ENCODE measurements at regions not wholly inside any gene's neighbourhood (a gene's known extent, or its start where the extent isn't known, plus 50 kb on each side); places are given as distances from the start of the nearest gene placed in this dataset.
A peak's percentile ranks its signal among the peaks of the same experiment; 100 is the strongest.

- intact Hi-C loops (cut with DNase I), result loop anchor here (2.0 to 10.0 kb wide), 2 partner anchors 26 to 1826 kb away; no protein-coding TSS in a partner anchor
- Histone ChIP-seq H3K9me3 (no peaks in the 10 kb centered on the region), H3K4me1 (peaks cover 50 to 68% of the 10 kb centered on the region in 2 donors), H3K27me3 (no peaks in the 10 kb centered on the region), H3K4me3 (no peak overlapping the region), H3K27ac (peak overlapping the region; percentile 89), H3K36me3 (no peaks in the 10 kb centered on the region)
- no peak for TF ChIP-seq CTCF (IDR thresholded peaks at IDR 0.05)
- peak in 1 of 2 donors; percentile 84 for DNase-seq (ENCODE audit: low spot score in 2 of 2)
Observed at GRCh38 chr2:46850742-46851141, 64.9 kb downstream of the MCFD2 start.

GRCh38 chr2:46849721-46850556 lies 65.7 kb downstream of the MCFD2 start:
- H3K27ac ChIP-seq, result peak overlapping the region; percentile 89
- H3K36me3 ChIP-seq, result no peaks in the 10 kb centered on the region
- no peak for TF ChIP-seq CTCF (IDR thresholded peaks at IDR 0.05)
- DNase-seq (ENCODE audit: low spot score in 2 of 2), result peak in 1 of 2 donors; percentile 70
- peaks cover 53 to 67% of the 10 kb centered on the region in 2 donors for H3K4me1 ChIP-seq
- intact Hi-C loops (cut with DNase I), result loop anchor here (2.0 to 10.0 kb wide), 2 partner anchors 27 to 1825 kb away; no protein-coding TSS in a partner anchor
- no peak overlapping the region for H3K4me3 ChIP-seq
- no peaks in the 10 kb centered on the region for H3K9me3 ChIP-seq
- no peaks in the 10 kb centered on the region for H3K27me3 ChIP-seq

DNA sequence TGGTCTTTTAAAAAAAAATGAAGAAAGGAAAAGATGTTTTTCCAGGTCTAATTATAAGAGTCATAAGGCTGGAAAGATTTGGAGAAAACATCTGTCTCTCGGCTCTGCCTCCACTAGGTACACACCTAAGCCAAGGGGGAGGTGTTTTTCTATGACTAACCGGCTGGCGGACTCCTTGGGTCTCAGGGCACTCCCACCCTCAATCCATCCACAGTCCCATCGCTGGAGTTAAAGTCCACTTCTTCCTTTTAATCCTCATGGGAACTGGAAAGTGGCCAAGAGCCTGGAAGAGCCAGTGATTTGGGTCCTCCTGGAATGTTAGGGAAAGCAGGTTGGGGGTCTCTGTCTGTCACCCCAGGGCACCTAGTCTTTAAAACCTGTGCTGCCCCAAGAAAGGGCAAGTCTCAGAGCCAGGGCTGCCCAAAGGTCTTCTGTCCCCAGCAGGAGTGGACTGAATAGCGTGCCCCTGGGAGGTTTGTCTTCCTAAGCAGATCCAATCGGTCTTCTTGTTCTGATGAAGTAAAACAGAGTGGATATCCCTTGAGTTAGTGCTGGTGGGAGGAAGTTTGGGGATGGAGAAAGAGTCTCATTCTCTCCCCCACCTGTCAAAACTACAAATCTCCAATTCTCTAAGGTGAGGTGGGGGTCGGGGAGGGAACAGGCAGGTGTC lies 66.4 kb downstream of the MCFD2 start:
- no peaks in the 10 kb centered on the region for H3K27me3 ChIP-seq
- H3K27ac ChIP-seq, result peak overlapping the region; percentile 89
- no peaks in the 10 kb centered on the region for H3K9me3 ChIP-seq
- no peaks in the 10 kb centered on the region for H3K36me3 ChIP-seq
- no peak for TF ChIP-seq CTCF (IDR thresholded peaks at IDR 0.05)
- H3K4me3 ChIP-seq, result no peak overlapping the region
- intact Hi-C loops (cut with DNase I), result no loop called here
- DNase-seq (ENCODE audit: low spot score in 2 of 2), result no peak
- H3K4me1 ChIP-seq, result peaks cover 46 to 59% of the 10 kb centered on the region in 2 donors

DNA sequence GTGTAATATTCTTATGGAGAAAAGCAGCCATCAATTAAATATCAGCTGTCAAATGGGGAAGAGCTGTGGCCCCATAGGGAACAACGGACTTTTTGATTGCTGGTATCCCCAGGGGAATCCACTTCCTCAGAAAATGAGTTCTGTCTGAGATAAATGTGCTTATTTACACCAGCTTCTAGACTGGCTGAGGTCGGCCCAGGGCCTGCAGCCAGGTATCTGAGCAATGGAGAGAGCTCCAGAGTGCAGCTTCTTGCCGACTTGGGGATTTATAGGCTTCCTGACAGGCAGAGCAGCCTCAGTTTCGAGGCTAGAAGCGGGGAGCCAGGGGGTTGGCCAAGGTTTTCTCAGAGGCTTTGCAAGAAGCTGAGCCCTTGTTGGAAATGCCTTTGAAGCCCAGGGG lies 67.2 kb downstream of the MCFD2 start:
- Histone ChIP-seq H3K4me1 (peaks cover 46 to 56% of the 10 kb centered on the region in 2 donors), H3K27ac (peak overlapping the region; percentile 89), H3K36me3 (no peaks in the 10 kb centered on the region), H3K4me3 (no peak overlapping the region), H3K27me3 (no peaks in the 10 kb centered on the region), H3K9me3 (no peaks in the 10 kb centered on the region)
- DNase-seq (ENCODE audit: low spot score in 2 of 2), result no peak
- intact Hi-C loops (cut with DNase I), result no loop called here
- no peak for TF ChIP-seq CTCF (IDR thresholded peaks at IDR 0.05)

DNA sequence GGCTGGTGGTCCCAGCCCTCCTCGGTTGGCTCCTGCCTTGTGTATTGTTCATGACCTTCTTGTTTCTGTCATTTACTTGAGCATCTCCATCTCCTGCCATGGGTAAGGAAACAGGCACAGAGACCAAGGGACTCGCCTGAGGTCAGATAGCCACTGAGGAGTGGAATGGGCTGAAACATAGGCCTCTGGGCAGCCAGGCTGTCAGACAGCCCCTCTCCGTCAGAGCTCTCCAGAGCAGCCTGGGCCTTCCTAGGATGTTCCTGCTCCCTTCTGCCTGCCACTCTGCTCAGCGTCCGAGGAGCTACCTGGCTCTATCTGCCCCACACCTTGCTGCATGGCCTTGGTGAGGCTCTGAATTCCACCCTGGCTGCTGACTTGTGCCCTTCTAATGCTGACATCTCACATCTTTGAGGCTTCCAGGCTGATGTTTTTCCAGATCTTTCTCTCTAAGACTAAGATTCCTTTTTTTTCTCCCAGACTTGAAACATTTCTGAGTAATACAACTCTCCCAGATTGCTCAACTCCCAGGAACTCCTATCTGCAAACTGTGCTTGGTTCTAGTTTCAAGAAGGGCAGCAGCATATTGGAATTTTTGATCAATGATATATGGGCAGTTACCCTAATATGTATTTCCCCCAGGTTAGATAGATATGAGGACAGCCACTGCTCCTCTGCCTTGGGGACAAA lies 67.7 kb downstream of the MCFD2 start:
- TF ChIP-seq CTCF (IDR thresholded peaks at IDR 0.05), result no peak
- peak overlapping the region in 1 of 2 donors; percentile 5 for H3K4me3 ChIP-seq
- intact Hi-C loops (cut with DNase I), result loop anchor here (2.0 kb wide), 2 partner anchors 29 to 43 kb away; no protein-coding TSS in a partner anchor

More for the DNA sequence above, 67.7 kb downstream of the MCFD2 start:
- Histone ChIP-seq H3K27me3 (no peaks in the 10 kb centered on the region), H3K4me1 (peaks cover 46 to 56% of the 10 kb centered on the region in 2 donors), H3K9me3 (no peaks in the 10 kb centered on the region), H3K27ac (peak overlapping the region; percentile 89), H3K36me3 (no peaks in the 10 kb centered on the region)
- DNase-seq (ENCODE audit: low spot score in 2 of 2), result no peak

Data from ascending aorta (tissue), 2 donors.